ENCODE measurements at regions not wholly inside any gene's neighbourhood (a gene's known extent, or its start where the extent isn't known, plus 50 kb on each side); places are given as distances from the start of the nearest gene placed in this dataset.

DNA sequence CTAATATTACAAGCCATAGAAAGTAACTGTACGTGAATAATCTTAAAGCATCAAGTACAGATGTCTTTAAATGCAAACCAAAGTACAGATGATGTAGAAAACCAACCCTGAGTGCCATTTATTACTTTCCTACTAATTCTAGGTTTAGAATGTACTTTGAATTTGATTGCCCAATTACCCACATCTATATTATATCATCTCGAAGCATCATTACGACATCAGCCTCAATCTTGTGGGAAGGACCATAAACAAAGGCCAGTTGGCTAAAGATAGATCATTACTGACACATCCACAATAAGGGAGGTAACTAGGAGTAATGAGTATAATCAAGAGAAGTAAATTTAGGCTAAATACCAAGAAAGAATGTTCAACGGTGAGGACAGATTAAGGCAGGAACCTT is 478.9 kb downstream of the BCAT1 start:
- Histone ChIP-seq H2AFZ (replicated peaks; ENCODE audit: low read length, poor library complexity) (no peak overlapping the region), H3K4me3 (ENCODE audit: insufficient read depth, low read depth, low read length) (no peak overlapping the region), H4K8ac (ENCODE audit: low read depth in 2 of 2, low read length in 2 of 2) (no peak overlapping the region), H2AK5ac (ENCODE audit: low read depth, low read length) (no peak overlapping the region), H2BK15ac (ENCODE audit: low read depth, low read length) (no peak overlapping the region), H3K9me1 (ENCODE audit: insufficient read depth, low read length) (peaks cover 3% of the 10 kb centered on the region; the same call in 1 of the 2 replicates), H3K27me3 (ENCODE audit: control insufficient read depth, insufficient read depth, low read length) (no peaks in the 10 kb centered on the region), H3K23ac (ENCODE audit: low read depth, low read length) (no peak overlapping the region), H3K36me3 (ENCODE audit: control insufficient read depth, insufficient read depth, low read length) (no peaks in the 10 kb centered on the region), H3K18ac (ENCODE audit: low read depth, low read length) (no peak overlapping the region), H3K9ac (ENCODE audit: low read depth, low read length) (no peak overlapping the region), H4K20me1 (ENCODE audit: insufficient read depth, low read length) (no peaks in the 10 kb centered on the region), H2AK9ac (replicated peaks; ENCODE audit: low read depth, low read length, poor library complexity) (no peak overlapping the region), H3K14ac (replicated peaks; ENCODE audit: low read depth, low read length) (no peak overlapping the region), H4K5ac (ENCODE audit: low read depth, low read length) (no peak overlapping the region), H3K79me1 (ENCODE audit: low read depth in 1 of 2, low read length in 2 of 2) (peaks cover 2 to 22% of the 10 kb centered on the region in 2 experiments; a peak in 2 of 4 replicates), H3K56ac (ENCODE audit: extremely low read depth, insufficient read depth, low read length) (no peak overlapping the region), H4K91ac (ENCODE audit: insufficient read depth, low read depth, low read length) (no peak overlapping the region), H2BK5ac (ENCODE audit: low read depth, low read length, poor library complexity, severe bottlenecking) (no peak overlapping the region), H3K4me2 (ENCODE audit: low read depth, low read length) (no peak overlapping the region), H3K9me3 (ENCODE audit: control insufficient read depth, insufficient read depth, low read length) (peaks cover 3% of the 10 kb centered on the region; the same call in 1 of the 2 replicates), H2BK20ac (ENCODE audit: low read depth, low read length) (no peak overlapping the region), H3K4ac (ENCODE audit: low read depth, low read length) (no peak overlapping the region), H3K4me1 (ENCODE audit: control insufficient read depth, insufficient read depth, low read length) (no peaks in the 10 kb centered on the region; the same call in 1 of the 2 replicates), H3K27ac (ENCODE audit: insufficient read depth, low read length) (no peak overlapping the region), H2BK120ac (ENCODE audit: low read depth, low read length) (no peak overlapping the region)
- no TSS peak for BruUV-seq (replicated peaks)
- ChIA-PET POLR2A (ENCODE audit: unreplicated experiment) (no interaction called here), CTCF (no interaction called here)
- ATAC-seq (ENCODE audit: low read depth) (no peak), DNase-seq (peak; percentile 40)
- in situ Hi-C loops (cut with MboI; ENCODE audit: low sequenced_read_pairs) (no loop called here), dilution Hi-C loops (cut with HindIII; ENCODE audit: low sequenced_read_pairs, unreplicated experiment) (no loop called here), intact Hi-C loops (cut with micrococcal nuclease) (no loop called here)
- WGBS, 2 experiments (ENCODE audit: extremely low coverage in 2 of 2, insufficient read length in 1 of 2), result no CpG with 5 or more reads among the region's 4 CpGs
- peak; percentile 83 for TF ChIP-seq CEBPB (IDR thresholded peaks at IDR 0.05; ENCODE audit: low read depth, low read length)
- TF ChIP-seq MAZ (IDR thresholded peaks at IDR 0.05; ENCODE audit: borderline replicate concordance, low read depth, low read length), result no peak
- TF ChIP-seq, protein P1, sequence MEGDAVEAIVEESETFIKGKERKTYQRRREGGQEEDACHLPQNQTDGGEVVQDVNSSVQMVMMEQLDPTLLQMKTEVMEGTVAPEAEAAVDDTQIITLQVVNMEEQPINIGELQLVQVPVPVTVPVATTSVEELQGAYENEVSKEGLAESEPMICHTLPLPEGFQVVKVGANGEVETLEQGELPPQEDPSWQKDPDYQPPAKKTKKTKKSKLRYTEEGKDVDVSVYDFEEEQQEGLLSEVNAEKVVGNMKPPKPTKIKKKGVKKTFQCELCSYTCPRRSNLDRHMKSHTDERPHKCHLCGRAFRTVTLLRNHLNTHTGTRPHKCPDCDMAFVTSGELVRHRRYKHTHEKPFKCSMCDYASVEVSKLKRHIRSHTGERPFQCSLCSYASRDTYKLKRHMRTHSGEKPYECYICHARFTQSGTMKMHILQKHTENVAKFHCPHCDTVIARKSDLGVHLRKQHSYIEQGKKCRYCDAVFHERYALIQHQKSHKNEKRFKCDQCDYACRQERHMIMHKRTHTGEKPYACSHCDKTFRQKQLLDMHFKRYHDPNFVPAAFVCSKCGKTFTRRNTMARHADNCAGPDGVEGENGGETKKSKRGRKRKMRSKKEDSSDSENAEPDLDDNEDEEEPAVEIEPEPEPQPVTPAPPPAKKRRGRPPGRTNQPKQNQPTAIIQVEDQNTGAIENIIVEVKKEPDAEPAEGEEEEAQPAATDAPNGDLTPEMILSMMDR (conservative IDR thresholded peaks at IDR 0.05; ENCODE audit: low read depth, low read length), result no peak

Measured in IMR-90 (cell line).